HCT116 (cell line): ENCODE measurements at regions not wholly inside any gene's neighbourhood (a gene's known extent, or its start where the extent isn't known, plus 50 kb on each side); places are given as distances from the start of the nearest gene placed in this dataset.

ENCODE experiments used
- ATAC-seq: fragments of 200-7000 bp; cut with Tn5 transposase; 2 replicates; pipeline ENCODE4 v1.9.1; 2020; ENCODE audit warnings: mild to moderate bottlenecking, moderate library complexity
- BruUV-seq: library from RNA; stranded (reverse); fragments of 400-500 nt; replicated peaks from 2 replicates; lab custom pipeline; 2021; lab: Mats Ljungman, UMichigan
- CTCF ChIA-PET: fragments of 300-600 bp; sonication (Branson Sonifier 250); formaldehyde crosslinking; loops from one replicate; lab custom pipeline; 2021; ENCODE audit warnings: antibody characterized with exemption; lab: Charles Lee
- POLR2A ChIA-PET: fragments of 300-600, 350-600 bp; sonication (Branson Sonifier 250); formaldehyde crosslinking; loops from one replicate; lab custom pipeline; 2021; ENCODE audit warnings: antibody characterized with exemption; lab: Charles Lee
- RAD21 ChIA-PET, 2 experiments: fragments of 300-600 bp; sonication (Branson Sonifier 250); formaldehyde crosslinking; loops; one replicate each; lab custom pipeline; 2023; ENCODE audit warnings: low total read pairs in 2 of 2; ENCODE audit not compliant: uncharacterized antibody in 2 of 2, unreplicated experiment in 2 of 2, low non-redundant PET in 1 of 2; lab: Charles Lee
- DNase-seq: peaks from one replicate; pipeline ENCODE4 v3.0.0-alpha.2; 2010; ENCODE audit warnings: low read depth, low spot score
- H2AFZ ChIP-seq: fragments of 200-600 bp; shearing (Covaris generic), sonication (generic); 2 replicates; pipeline ENCODE4 v1.6.1; 2017; ENCODE audit warnings: low read depth, mixed run types, mixed read lengths, antibody characterized with exemption, low read length; ENCODE audit not compliant: poor library complexity, severe bottlenecking
- H3K27ac ChIP-seq: 2 replicates; pipeline ENCODE4 v1.5.1; 2012; ENCODE audit warnings: low read depth, low read length
- H3K27me3 ChIP-seq: fragments of 200-600 bp; sonication (generic); 2 replicates; pipeline ENCODE4 v1.6.1; 2016; ENCODE audit warnings: mixed run types, low read length, mixed read lengths; ENCODE audit not compliant: insufficient read depth
- H3K36me3 ChIP-seq, 2 experiments: fragments of 200-500 bp in 1 of 2; fragments of 200-600 bp in 1 of 2; sonication (Bioruptor generic) in 1 of 2; sonication (generic) in 1 of 2; 2 replicates each; pipeline versions ENCODE4 v1.5.1 to v1.6.1; 2014 to 2016; ENCODE audit warnings: low read length in 2 of 2, inconsistent platforms in 1 of 2, mixed read lengths in 1 of 2, mixed run types in 1 of 2; ENCODE audit not compliant: insufficient read depth in 2 of 2, control insufficient read depth in 1 of 2
- H3K4me1 ChIP-seq, 2 experiments: fragments of 200-600 bp in 1 of 2; sonication (generic) in 1 of 2; 2 replicates each; pipeline versions ENCODE4 v1.5.1 to v1.6.1; 2012 to 2017; ENCODE audit warnings: low read length in 2 of 2, inconsistent platforms in 1 of 2, mild to moderate bottlenecking in 1 of 2, mixed read lengths in 1 of 2, mixed run types in 1 of 2, moderate library complexity in 1 of 2; ENCODE audit not compliant: insufficient read depth in 2 of 2, control insufficient read depth in 1 of 2
- H3K4me2 ChIP-seq: fragments of 200-600 bp; sonication (generic); 2 replicates; pipeline ENCODE4 v1.6.1; 2017; ENCODE audit warnings: mixed run types, low read length, mixed read lengths
- H3K4me3 ChIP-seq, 2 experiments: fragments of 200-600 bp in 1 of 2; sonication (generic) in 1 of 2; replicated peaks in 1 of 2; 2 replicates each; pipeline ENCODE4 v1.5.1; 2011 to 2016; ENCODE audit warnings: low read length in 2 of 2, control low read depth in 1 of 2, low read depth in 1 of 2, mild to moderate bottlenecking in 1 of 2, mixed read lengths in 1 of 2, mixed run types in 1 of 2
- H3K79me2 ChIP-seq: fragments of 200-600 bp; sonication (generic); 2 replicates; pipeline ENCODE4 v1.6.1; 2017; ENCODE audit warnings: mild to moderate bottlenecking, mixed run types, low read length, moderate library complexity, mixed read lengths; ENCODE audit not compliant: insufficient read depth
- H3K9ac ChIP-seq: fragments of 200-600 bp; sonication (generic); 2 replicates; pipeline ENCODE4 v1.6.1; 2016; ENCODE audit warnings: low read length, mixed read lengths
- H3K9me2 ChIP-seq: fragments of 200-600 bp; sonication (generic), shearing (Covaris generic); 2 replicates; pipeline ENCODE4 v1.6.1; 2017; ENCODE audit warnings: mixed run types, mild to moderate bottlenecking, moderate library complexity; ENCODE audit not compliant: insufficient read depth
- H3K9me3 ChIP-seq, 2 experiments: fragments of 200-500 bp in 1 of 2; fragments of 200-600 bp in 1 of 2; sonication (Bioruptor generic) in 1 of 2; sonication (generic) in 1 of 2; 2 replicates each; pipeline ENCODE4 v1.6.1; 2014 to 2017; ENCODE audit warnings: low read length in 2 of 2, mixed read lengths in 2 of 2, inconsistent platforms in 1 of 2, low read depth in 1 of 2, mild to moderate bottlenecking in 1 of 2, mixed run types in 1 of 2, moderate library complexity in 1 of 2; ENCODE audit not compliant: control insufficient read depth in 1 of 2, insufficient read depth in 1 of 2
- H4K20me1 ChIP-seq: fragments of 200-600 bp; sonication (generic), shearing (Covaris generic); 2 replicates; pipeline ENCODE4 v1.6.1; 2017; ENCODE audit warnings: mixed run types, mild to moderate bottlenecking, moderate library complexity; ENCODE audit not compliant: insufficient read depth
- CTCF ChIP-seq, 3 experiments: fragments of 200-600 bp in 1 of 3; sonication (generic) in 1 of 3; IDR thresholded peaks in 2 of 3; conservative IDR thresholded peaks in 1 of 3; 2 replicates each; pipeline ENCODE4 v1.5.1; 2012 to 2017; ENCODE audit warnings: low read depth in 2 of 3, low read length in 2 of 3, antibody characterized with exemption in 1 of 3, borderline replicate concordance in 1 of 3, control low read depth in 1 of 3, mild to moderate bottlenecking in 1 of 3, mixed read lengths in 1 of 3, mixed run types in 1 of 3, moderate library complexity in 1 of 3; ENCODE audit not compliant: insufficient read depth in 1 of 3
- EGR1 ChIP-seq: IDR thresholded peaks from 2 replicates; pipeline ENCODE4 v1.6.1; 2012; ENCODE audit warnings: low read depth
- EZH2 ChIP-seq: fragments of 200-600 bp; sonication (generic); IDR thresholded peaks from 2 replicates; pipeline ENCODE4 v1.6.1; 2017; ENCODE audit warnings: antibody characterized with exemption, mixed run types
- JUND ChIP-seq: IDR thresholded peaks from 2 replicates; pipeline ENCODE4 v1.6.1; 2012
- POLR2A ChIP-seq: IDR thresholded peaks from 2 replicates; pipeline ENCODE4 v1.7.0; 2011; ENCODE audit warnings: borderline replicate concordance; ENCODE audit not compliant: insufficient read depth, insufficient read length; ENCODE audit errors: extremely low read depth
- SRF ChIP-seq: IDR thresholded peaks from 2 replicates; pipeline ENCODE4 v1.6.1; 2012; ENCODE audit warnings: low read depth
- YY1 ChIP-seq: IDR thresholded peaks from 2 replicates; pipeline ENCODE4 v1.6.1; 2011; ENCODE audit warnings: low read length, low read depth, moderate library complexity, mild to moderate bottlenecking; ENCODE audit not compliant: insufficient replicate concordance; ENCODE audit errors: extremely low read depth
- ZFX ChIP-seq: fragments of 450-650 bp; IDR thresholded peaks from 2 replicates; pipeline ENCODE4 v1.6.1; 2017
- intact Hi-C: fragments of 100-400 bp; cut with micrococcal nuclease; formaldehyde crosslinking; loops from 2 replicates; pipeline ENCODE4 v1.10.0; 2022
- TF ChIP-seq, protein P1 (sequence below): IDR thresholded peaks from 2 replicates; pipeline ENCODE4 v1.6.1; 2011; ENCODE audit warnings: mild to moderate bottlenecking, low read length, moderate library complexity; ENCODE audit not compliant: insufficient replicate concordance; ENCODE audit errors: extremely low read depth

- CTCF ChIA-PET = interaction anchor here (1.0 kb wide), 1 partner anchor 289 kb away, joined by 3 read pairs; no protein-coding TSS in a partner anchor
These were observed 298.4 kb downstream of the ALDH8A1 start for GRCh38 chr6:134651519-134651918.

GRCh38 chr6:134647861-134648260 is 302.0 kb downstream of the ALDH8A1 start:
- no peak overlapping the region for H3K27ac ChIP-seq
- DNase-seq = no peak
- H4K20me1 ChIP-seq = no peaks in the 10 kb centered on the region
- no peaks in the 10 kb centered on the region for H3K9me3 ChIP-seq
- TF ChIP-seq YY1 (no peak), CTCF (IDR thresholded peaks at IDR 0.05 in 2 of 3, conservative IDR thresholded peaks at IDR 0.05 in 1 of 3; ENCODE audit: borderline replicate concordance in 1 of 3, insufficient read depth in 1 of 3, low read depth in 2 of 3, low read length in 2 of 3) (no peak), POLR2A (no peak), EGR1 (no peak), SRF (no peak)
- TF ChIP-seq, protein P1, sequence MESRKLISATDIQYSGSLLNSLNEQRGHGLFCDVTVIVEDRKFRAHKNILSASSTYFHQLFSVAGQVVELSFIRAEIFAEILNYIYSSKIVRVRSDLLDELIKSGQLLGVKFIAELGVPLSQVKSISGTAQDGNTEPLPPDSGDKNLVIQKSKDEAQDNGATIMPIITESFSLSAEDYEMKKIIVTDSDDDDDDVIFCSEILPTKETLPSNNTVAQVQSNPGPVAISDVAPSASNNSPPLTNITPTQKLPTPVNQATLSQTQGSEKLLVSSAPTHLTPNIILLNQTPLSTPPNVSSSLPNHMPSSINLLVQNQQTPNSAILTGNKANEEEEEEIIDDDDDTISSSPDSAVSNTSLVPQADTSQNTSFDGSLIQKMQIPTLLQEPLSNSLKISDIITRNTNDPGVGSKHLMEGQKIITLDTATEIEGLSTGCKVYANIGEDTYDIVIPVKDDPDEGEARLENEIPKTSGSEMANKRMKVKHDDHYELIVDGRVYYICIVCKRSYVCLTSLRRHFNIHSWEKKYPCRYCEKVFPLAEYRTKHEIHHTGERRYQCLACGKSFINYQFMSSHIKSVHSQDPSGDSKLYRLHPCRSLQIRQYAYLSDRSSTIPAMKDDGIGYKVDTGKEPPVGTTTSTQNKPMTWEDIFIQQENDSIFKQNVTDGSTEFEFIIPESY = no peak
- TF ChIP-seq, all 23 proteins: peak for 0
- no peak overlapping the region for H2AFZ ChIP-seq
- ChIA-PET RAD21 (no interaction called here), POLR2A (no interaction called here), CTCF (no interaction called here)
- intact Hi-C loops = loop anchor here (10.0 kb wide), 1 partner anchor 297 kb away; no protein-coding TSS in a partner anchor
- no peak overlapping the region for H3K4me2 ChIP-seq
- no peaks in the 10 kb centered on the region for H3K9me2 ChIP-seq
- ATAC-seq = no peak
- BruUV-seq = no TSS peak
- peaks cover 10 to 22% of the 10 kb centered on the region in 2 experiments; a peak in 3 of 4 replicates for H3K4me1 ChIP-seq
- H3K4me3 ChIP-seq = no peak overlapping the region
- H3K27me3 ChIP-seq = no peaks in the 10 kb centered on the region
- H3K79me2 ChIP-seq = no peaks in the 10 kb centered on the region
- H3K9ac ChIP-seq = no peak overlapping the region
- no peaks in the 10 kb centered on the region for H3K36me3 ChIP-seq

More at GRCh38 chr6:134651519-134651918, 298.4 kb downstream of the ALDH8A1 start:
- no peaks in the 10 kb centered on the region for H3K9me2 ChIP-seq
- no peaks in the 10 kb centered on the region for H4K20me1 ChIP-seq
- ATAC-seq (no peak), DNase-seq (no peak)
- no peaks in the 10 kb centered on the region for H3K36me3 ChIP-seq
- intact Hi-C loops = no loop called here
- TF ChIP-seq JUND (no peak), EZH2 (no peak), POLR2A (no peak), ZFX (no peak)
- H3K9ac ChIP-seq = no peak overlapping the region
- H3K79me2 ChIP-seq = no peaks in the 10 kb centered on the region
- no TSS peak for BruUV-seq
- ChIA-PET POLR2A (no interaction called here), RAD21 (interaction anchor here in 1 of 2 experiments (0.6 kb wide), 1 partner anchor 167 kb away, joined by 6 read pairs; no protein-coding TSS in a partner anchor)
- H3K4me2 ChIP-seq = no peak overlapping the region
- no peaks in the 10 kb centered on the region for H3K27me3 ChIP-seq
- no peak overlapping the region for H3K4me3 ChIP-seq
- H3K27ac ChIP-seq = no peak overlapping the region
- no peaks in the 10 kb centered on the region for H3K9me3 ChIP-seq
- H2AFZ ChIP-seq = no peak overlapping the region
- no peaks in the 10 kb centered on the region for H3K4me1 ChIP-seq
